Activated T-cell treated with anti-CD3 and anti-CD28 coated beads, Interleukin-2, amount 50 U/mL, for 24 hours (primary cell): ENCODE measurements at regions not wholly inside any gene's neighbourhood (a gene's known extent, or its start where the extent isn't known, plus 50 kb on each side); places are given as distances from the start of the nearest gene placed in this dataset.

Experiments
- DNase-seq: peaks from one replicate; pipeline ENCODE4 v3.0.0-alpha.2; 2020
- H3K27ac Mint-ChIP-seq: 2 replicates; pipeline ENCODE4 v1.8.0; 2020; ENCODE audit warnings: mild to moderate bottlenecking, mixed read lengths
- H3K27me3 Mint-ChIP-seq: 2 replicates; pipeline ENCODE4 v1.8.0; 2020; ENCODE audit warnings: mixed read lengths
- H3K36me3 Mint-ChIP-seq: 2 replicates; pipeline ENCODE4 v1.8.0; 2020; ENCODE audit warnings: low read depth, mixed read lengths
- H3K4me1 Mint-ChIP-seq: 2 replicates; pipeline ENCODE4 v1.8.0; 2020; ENCODE audit warnings: low read depth, mixed read lengths
- H3K4me3 Mint-ChIP-seq: 2 replicates; pipeline ENCODE4 v1.8.0; 2020; ENCODE audit warnings: mild to moderate bottlenecking, moderate library complexity, mixed read lengths
- H3K9me3 Mint-ChIP-seq: 2 replicates; pipeline ENCODE4 v1.8.0; 2020; ENCODE audit warnings: mixed read lengths

DNA sequence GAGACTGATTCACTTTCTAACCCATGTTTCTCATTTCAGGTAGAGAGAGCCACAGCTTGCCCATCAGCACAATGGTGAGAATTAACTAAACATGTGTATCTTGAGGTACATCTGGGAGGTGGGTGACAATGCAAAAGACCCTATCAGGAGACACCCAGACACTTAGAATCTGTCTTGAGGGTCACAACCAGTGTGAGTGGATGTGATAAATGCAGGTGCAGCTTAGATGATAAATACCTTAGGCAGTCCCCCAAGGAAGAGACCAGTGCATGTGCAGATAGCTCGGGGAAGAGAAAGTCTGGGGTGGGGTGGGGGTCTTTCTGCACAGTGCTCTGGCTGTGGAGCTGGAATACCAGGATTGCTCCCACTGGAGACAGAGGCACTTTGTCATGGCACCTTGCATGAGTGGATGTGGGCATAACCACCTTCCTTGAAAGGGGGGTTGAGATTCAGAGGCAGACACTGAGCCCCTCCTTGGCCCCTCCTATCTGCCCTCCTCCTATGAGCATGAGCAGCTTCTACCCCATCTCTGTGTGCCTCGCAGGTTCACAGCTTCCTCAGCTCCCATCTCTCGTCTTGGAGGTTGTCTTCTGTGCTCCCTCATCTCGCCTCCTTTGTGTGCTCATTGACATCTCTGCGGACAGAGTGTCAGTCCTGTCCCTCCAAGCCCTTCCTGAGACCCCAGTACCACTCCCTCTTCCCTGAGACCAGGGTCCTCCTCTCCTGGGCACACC lies 349.8 kb downstream of the TCERG1L start:
- no peak overlapping the region for H3K27ac Mint-ChIP-seq
- H3K4me3 Mint-ChIP-seq = no peak overlapping the region
- no peaks in the 10 kb centered on the region for H3K4me1 Mint-ChIP-seq
- no peaks in the 10 kb centered on the region for H3K9me3 Mint-ChIP-seq
- no peaks in the 10 kb centered on the region for H3K36me3 Mint-ChIP-seq
- DNase-seq = no peak
- H3K27me3 Mint-ChIP-seq = no peaks in the 10 kb centered on the region

DNA sequence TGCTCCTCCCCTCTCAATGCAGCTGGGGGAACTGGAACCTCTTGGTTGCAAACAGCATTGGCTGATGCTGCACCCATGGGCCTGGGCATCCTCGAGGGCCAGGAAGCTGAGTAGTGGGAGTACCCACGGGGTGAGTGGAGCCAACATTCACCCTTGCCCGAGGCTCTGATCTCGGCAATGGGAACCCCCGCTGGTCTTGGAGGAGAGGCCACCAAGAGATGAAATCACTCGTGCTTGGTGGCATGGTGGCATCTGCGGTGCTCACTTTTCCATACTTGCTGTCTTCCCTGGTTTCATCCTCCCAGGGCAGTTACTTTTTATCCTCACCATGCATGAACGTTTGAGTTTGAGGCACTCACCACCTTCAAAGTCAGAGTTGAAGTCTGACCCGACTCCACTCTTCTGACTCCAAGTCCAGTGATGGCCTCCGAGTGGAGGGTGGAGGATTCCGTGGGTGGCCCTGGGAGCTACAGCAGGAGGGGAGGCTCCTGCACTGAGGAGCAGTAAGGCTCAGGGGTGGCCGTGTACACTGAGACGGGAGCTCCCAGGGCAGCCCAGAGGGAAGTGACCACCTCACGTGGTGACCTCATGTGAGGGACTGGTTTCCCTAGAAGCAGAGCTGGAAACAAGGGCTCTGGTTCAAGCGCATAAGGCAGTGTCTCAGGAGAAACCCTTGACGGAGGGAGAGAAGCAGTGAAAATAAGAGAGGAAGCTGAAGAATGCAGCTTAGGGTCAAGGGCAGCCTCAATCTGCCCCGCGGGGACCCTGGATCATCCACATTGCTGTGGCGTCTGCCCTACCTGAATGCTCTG lies 349.1 kb downstream of the TCERG1L start:
- Mint-ChIP-seq H3K4me3 (no peak overlapping the region), H3K4me1 (no peaks in the 10 kb centered on the region), H3K36me3 (no peaks in the 10 kb centered on the region), H3K27ac (no peak overlapping the region), H3K9me3 (no peaks in the 10 kb centered on the region), H3K27me3 (no peaks in the 10 kb centered on the region)
- no peak for DNase-seq

DNA sequence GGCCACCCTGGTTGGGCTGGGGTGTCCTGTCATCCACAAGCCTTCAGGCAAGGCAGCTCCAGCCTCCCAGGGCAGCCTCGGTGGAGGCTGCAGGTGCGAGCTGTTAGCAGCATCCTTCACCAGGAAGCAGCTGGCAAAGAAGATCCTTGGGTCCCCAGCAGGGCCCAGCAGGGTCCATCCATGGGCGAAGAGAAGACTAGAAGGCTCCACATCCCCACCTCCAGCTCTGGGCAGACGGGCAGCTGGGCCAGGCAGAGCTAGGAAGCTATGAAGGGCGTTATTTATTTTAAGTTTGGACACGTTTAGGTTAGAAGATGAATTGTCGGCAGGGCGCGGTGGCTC lies 348.5 kb downstream of the TCERG1L start:
- Mint-ChIP-seq H3K27me3 (no peaks in the 10 kb centered on the region), H3K9me3 (no peaks in the 10 kb centered on the region), H3K4me1 (no peaks in the 10 kb centered on the region), H3K36me3 (no peaks in the 10 kb centered on the region), H3K27ac (no peak overlapping the region), H3K4me3 (no peak overlapping the region)
- no peak for DNase-seq

DNA sequence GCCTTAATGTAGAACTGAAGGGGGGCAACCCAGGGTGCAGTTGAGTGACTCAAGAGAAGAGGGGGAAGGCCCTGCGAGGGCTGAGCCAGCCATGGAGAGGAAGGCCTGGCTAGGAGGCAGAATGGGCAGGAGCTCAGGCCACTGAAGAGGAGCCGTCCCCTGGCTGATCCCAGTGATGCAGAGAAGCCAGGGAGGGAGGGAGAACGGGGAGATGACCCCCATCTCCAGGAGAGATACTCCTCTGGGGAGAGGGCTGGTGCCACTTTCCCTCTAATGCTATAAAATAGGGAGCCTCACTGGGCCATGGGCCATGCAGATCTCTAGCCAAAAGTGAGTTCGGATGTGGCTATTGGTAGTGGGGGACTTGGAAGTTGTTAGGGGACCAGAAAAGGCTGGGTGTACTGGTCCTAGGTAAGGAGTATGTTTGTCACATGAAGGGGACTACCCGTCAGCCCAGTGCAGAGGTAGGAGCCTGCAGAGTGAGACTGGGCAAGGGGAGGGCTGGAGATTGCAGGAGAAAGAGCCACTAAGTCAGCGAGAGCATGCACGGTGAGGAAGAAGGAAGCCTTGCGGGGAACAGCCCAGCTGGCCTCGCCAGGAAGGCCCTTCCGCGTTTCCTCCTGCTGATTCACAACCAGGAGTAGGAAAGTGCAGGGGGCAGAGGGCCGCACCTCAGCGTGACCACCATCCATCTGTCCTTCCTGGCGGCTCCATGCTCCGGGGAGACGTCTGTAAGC lies 347.6 kb downstream of the TCERG1L start:
- Mint-ChIP-seq H3K27ac (no peak overlapping the region), H3K27me3 (no peaks in the 10 kb centered on the region), H3K4me3 (no peak overlapping the region), H3K36me3 (no peaks in the 10 kb centered on the region), H3K4me1 (no peaks in the 10 kb centered on the region), H3K9me3 (no peaks in the 10 kb centered on the region)
- no peak for DNase-seq

DNA sequence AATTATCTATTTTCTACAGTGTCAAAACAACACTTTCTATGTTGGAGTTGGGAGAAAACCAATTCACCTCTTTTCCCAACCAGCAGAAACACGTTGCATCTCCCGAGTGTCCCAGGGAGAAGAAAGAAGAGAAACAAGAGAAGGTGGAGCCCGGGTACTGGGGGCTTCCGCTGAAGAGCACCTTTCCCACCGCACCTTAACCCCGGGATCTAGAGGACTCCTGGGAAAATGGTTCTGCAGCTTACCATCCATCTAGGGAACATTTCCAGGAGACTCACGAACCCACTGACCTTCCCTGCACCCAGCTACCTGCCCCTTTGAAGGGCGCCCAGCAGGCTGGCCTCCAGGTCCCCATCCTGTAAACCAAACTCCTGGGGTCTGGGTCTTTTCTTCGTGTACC lies 346.8 kb downstream of the TCERG1L start:
- Mint-ChIP-seq H3K27me3 (no peaks in the 10 kb centered on the region), H3K36me3 (no peaks in the 10 kb centered on the region), H3K9me3 (no peaks in the 10 kb centered on the region), H3K4me3 (no peak overlapping the region), H3K27ac (no peak overlapping the region), H3K4me1 (no peaks in the 10 kb centered on the region)
- no peak for DNase-seq

DNA sequence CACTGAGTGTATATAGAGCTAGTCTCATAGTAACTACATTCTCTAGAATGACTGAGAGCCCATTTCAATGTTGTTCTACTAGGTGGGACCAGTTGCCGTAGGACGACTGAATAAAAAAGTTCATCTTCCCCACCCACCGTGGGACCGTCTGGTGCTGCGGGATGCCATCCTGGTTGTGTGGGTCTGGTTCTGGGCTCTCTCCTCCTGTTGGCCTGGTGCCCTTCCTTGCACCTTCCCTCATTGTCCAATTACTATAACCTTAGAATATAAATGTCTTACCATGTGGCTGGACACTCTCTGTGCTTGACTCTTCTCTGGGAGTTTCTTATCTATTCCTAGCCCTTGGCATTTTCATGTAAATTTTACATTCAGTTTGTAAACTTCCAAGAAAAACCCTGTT lies 344.4 kb downstream of the TCERG1L start:
- DNase-seq = no peak
- Mint-ChIP-seq H3K27ac (no peak overlapping the region), H3K36me3 (no peaks in the 10 kb centered on the region), H3K4me3 (no peak overlapping the region), H3K9me3 (no peaks in the 10 kb centered on the region), H3K4me1 (no peaks in the 10 kb centered on the region), H3K27me3 (no peaks in the 10 kb centered on the region)

DNA sequence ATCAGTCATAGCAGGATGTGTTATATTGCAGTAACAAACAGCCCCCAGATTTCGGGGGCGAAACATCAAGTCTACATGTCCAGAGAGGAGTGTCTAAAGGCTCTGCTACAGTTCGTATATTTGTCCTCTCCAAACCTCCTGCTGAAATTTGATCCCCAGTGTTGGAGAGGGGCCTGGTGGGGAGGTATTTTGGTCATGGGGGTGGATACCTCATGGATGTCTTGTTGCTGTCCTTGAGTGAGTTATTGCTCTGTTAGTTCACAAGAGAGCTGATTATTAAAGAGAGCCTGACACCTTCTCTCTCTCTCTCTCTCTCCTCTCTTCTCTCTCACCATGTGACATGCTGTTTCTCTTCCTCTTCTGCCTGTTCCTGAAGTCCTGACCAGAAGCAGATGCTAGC lies 343.7 kb downstream of the TCERG1L start:
- H3K4me1 Mint-ChIP-seq = no peaks in the 10 kb centered on the region
- H3K9me3 Mint-ChIP-seq = no peaks in the 10 kb centered on the region
- H3K27me3 Mint-ChIP-seq = no peaks in the 10 kb centered on the region
- H3K27ac Mint-ChIP-seq = no peak overlapping the region
- H3K36me3 Mint-ChIP-seq = no peaks in the 10 kb centered on the region
- no peak for DNase-seq
- no peak overlapping the region for H3K4me3 Mint-ChIP-seq

DNA sequence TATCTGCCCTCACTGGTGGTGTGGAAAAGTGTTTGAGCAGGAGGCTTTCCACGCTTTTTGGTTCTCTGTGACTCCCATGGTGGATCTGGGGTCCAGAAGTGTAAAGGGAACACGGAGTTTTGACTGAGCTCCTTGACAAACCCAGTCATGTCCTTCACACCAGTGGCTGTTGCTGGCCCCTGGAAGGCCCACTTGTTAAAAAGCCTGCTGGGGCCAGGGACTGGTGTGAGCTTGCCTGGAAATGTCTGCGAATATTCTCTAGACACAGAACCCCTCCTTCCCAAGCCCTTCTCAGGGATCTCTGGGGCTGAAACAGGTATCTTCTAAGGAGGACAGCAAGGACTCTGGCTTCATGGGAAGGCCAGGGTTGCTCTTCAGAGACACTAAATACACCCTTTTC lies 343.0 kb downstream of the TCERG1L start:
- H3K36me3 Mint-ChIP-seq = no peaks in the 10 kb centered on the region
- no peaks in the 10 kb centered on the region for H3K27me3 Mint-ChIP-seq
- H3K27ac Mint-ChIP-seq = no peak overlapping the region
- no peaks in the 10 kb centered on the region for H3K9me3 Mint-ChIP-seq
- no peak overlapping the region for H3K4me3 Mint-ChIP-seq
- no peak for DNase-seq
- H3K4me1 Mint-ChIP-seq = no peaks in the 10 kb centered on the region

DNA sequence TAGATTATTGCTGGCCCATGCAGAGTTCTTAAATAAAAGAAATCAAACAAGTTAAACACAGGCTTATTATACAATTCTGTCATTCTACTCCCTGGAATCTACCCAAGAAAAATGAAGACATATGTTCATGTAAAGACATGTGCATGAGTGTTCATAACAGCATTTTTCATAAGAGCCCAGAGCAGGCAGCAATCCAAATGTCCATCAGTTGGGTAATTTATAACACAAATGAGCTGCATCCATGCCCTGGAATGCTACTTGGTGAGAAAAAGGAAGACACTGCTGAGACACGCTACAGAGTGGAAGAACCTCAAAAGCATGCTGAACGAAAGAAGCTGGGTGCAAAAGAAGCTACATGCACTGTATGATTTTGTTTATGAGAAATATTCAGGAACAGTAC lies 342.6 kb downstream of the TCERG1L start:
- no peaks in the 10 kb centered on the region for H3K4me1 Mint-ChIP-seq
- no peak overlapping the region for H3K4me3 Mint-ChIP-seq
- DNase-seq = no peak
- no peaks in the 10 kb centered on the region for H3K9me3 Mint-ChIP-seq
- H3K27ac Mint-ChIP-seq = no peak overlapping the region
- no peaks in the 10 kb centered on the region for H3K27me3 Mint-ChIP-seq
- H3K36me3 Mint-ChIP-seq = no peaks in the 10 kb centered on the region

DNA sequence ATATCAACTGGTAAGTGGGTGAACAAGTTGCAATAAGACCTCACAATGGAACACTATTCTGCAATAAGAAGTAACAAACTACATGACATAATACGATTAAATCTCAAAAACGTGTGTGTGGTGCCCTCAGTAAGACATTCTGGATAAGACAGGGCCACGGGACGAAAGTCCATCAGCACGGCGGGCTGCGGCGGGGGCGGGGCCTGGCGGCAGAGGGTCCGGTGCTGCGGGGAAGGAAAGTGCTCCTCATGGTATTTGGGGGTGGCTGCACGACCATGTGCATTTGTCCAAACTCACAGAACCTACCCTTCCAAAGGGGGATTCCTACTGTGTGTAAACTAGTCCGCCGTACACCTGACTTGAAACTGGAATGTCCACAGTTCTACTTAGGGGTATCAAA lies 341.8 kb downstream of the TCERG1L start:
- H3K4me1 Mint-ChIP-seq = no peaks in the 10 kb centered on the region
- DNase-seq = no peak
- no peaks in the 10 kb centered on the region for H3K36me3 Mint-ChIP-seq
- no peak overlapping the region for H3K4me3 Mint-ChIP-seq
- H3K9me3 Mint-ChIP-seq = no peaks in the 10 kb centered on the region
- H3K27ac Mint-ChIP-seq = no peak overlapping the region
- H3K27me3 Mint-ChIP-seq = no peaks in the 10 kb centered on the region

DNA sequence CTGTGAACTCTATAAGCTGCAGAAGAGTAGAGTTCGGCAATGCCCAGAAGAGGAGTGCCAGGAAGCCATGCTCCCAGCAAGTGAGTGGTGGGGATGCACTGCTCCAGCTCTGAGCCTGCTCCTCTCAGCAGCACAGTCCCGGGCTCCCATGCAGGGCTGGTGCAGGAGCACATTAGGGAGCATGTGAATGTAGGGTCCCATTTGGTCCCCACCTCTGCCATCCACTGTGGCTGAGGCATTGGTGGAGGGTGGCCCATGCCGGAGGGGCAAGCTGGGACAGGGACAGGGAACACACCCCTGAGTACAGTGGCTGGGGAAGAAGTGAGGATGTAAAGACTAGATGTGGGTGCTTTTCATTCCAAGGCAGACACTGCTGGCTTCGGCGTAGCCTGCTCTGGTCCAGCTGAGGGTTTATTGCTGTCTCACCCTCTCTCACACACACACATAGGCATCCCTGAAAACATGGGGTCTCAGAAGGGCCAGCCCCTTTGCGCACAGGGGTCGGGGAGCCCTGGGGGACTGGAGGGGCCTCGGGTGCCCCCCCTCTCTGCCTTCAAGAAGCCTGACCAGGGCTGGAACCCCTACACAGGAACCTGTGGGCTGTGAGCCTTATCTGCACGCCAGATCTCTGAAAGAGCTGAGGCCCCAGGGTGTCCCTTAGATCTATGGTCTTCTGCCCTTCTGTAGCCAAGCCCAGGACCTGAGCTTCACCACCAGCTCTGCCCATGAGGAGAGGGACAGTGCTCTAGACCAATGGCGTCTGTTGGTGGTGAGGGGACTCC lies 341.0 kb downstream of the TCERG1L start:
- Mint-ChIP-seq H3K4me1 (no peaks in the 10 kb centered on the region), H3K27ac (no peak overlapping the region), H3K4me3 (no peak overlapping the region)

DNA sequence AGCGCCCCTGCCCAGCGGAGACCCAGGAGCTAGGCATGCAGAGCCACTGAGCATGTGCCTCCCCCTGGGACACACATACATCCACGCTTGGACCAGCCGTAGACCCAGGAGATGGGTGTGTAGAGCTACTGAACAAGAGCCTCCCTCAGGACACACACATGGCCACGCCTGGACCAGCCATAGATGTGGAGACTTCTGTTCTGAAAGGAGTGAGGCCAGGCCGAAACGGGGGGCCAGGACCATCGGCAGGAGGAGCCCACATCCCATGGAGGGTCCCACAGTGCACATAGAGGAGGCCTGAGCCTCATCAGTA lies 340.4 kb downstream of the TCERG1L start:
- no peaks in the 10 kb centered on the region for H3K36me3 Mint-ChIP-seq
- H3K4me1 Mint-ChIP-seq = no peaks in the 10 kb centered on the region
- H3K4me3 Mint-ChIP-seq = no peak overlapping the region
- DNase-seq = no peak
- no peaks in the 10 kb centered on the region for H3K27me3 Mint-ChIP-seq
- no peaks in the 10 kb centered on the region for H3K9me3 Mint-ChIP-seq
- H3K27ac Mint-ChIP-seq = no peak overlapping the region

More for the DNA sequence above, 341.0 kb downstream of the TCERG1L start:
- no peaks in the 10 kb centered on the region for H3K36me3 Mint-ChIP-seq
- H3K27me3 Mint-ChIP-seq = no peaks in the 10 kb centered on the region
- H3K9me3 Mint-ChIP-seq = no peaks in the 10 kb centered on the region
- DNase-seq = no peak

DNA sequence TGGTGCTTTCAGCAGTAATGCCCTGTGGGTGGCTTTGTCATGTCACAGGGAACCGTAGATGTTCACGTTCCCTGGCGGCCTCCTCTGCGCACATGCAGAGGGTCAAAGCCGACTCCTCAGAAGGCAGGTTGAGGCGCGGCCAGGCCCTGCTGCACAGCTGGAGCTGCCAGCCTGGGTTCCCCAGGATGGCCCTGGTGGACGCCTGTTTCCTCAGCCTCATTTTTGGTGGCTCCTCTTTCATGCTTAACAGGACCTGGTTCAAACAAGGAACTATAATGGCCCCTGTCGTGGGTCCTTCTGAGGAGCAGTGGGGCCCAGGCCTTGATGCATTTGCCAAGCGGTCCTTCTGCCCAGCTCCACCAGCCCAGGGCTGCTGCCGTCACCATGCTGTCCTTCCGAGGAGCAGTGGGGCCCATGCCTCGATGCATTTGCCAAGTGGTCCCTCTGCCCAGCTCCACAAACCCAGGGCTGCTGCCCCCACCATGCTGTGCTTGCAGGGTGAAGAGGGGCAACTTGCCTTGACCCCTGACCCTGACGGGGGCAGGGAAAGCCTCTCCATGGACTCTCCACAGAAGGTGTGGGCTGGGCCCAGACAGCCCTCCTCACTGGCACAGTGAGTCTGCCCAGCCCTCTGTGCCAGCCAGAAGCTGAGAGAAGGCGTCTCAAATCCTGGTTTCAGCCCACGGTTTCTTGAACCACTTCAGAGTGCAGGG lies 338.2 kb downstream of the TCERG1L start:
- no peaks in the 10 kb centered on the region for H3K36me3 Mint-ChIP-seq
- no peaks in the 10 kb centered on the region for H3K27me3 Mint-ChIP-seq
- no peaks in the 10 kb centered on the region for H3K4me1 Mint-ChIP-seq
- no peak overlapping the region for H3K27ac Mint-ChIP-seq
- no peaks in the 10 kb centered on the region for H3K9me3 Mint-ChIP-seq
- DNase-seq = no peak
- H3K4me3 Mint-ChIP-seq = no peak overlapping the region

DNA sequence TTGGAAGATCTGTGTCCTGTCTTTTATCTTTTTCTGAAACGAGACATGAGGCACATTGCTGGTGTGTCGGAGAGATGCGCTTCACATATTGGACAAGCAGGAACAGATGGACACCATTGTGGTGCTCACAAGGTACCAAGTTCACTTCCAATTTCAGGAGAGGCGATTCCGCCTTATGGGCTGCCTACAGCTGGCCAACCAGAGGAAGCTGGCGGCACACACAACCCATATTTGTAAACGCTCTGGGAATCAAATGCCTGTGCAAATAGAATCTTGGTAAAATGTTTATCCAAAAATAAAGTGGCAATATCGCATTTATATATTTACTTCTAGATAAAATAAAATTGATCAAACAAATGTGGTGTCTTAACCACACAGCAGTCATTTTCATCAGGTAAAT lies 337.4 kb downstream of the TCERG1L start:
- Mint-ChIP-seq H3K27ac (no peak overlapping the region), H3K4me3 (no peak overlapping the region), H3K4me1 (no peaks in the 10 kb centered on the region), H3K27me3 (no peaks in the 10 kb centered on the region), H3K9me3 (no peaks in the 10 kb centered on the region), H3K36me3 (no peaks in the 10 kb centered on the region)
- no peak for DNase-seq
